Testis (tissue), 2 donors: ENCODE measurements at regions not wholly inside any gene's neighbourhood (a gene's known extent, or its start where the extent isn't known, plus 50 kb on each side); places are given as distances from the start of the nearest gene placed in this dataset.

ENCODE experiments used
- DNase-seq: peaks from one replicate; pipeline ENCODE4 v3.0.0-alpha.2; 2019
- H3K27ac ChIP-seq, 2 donors: fragments of 200-600 bp; sonication (generic); one replicate each; pipeline ENCODE4 v1.5.1; 2019
- H3K27me3 ChIP-seq: fragments of 200-600 bp; sonication (generic); one replicate; pipeline ENCODE4 v1.5.1; 2019
- H3K36me3 ChIP-seq: fragments of 200-600 bp; sonication (generic); one replicate; pipeline ENCODE4 v1.5.1; 2017; ENCODE audit warnings: low read depth; ENCODE audit errors: missing control alignments
- H3K4me1 ChIP-seq: fragments of 200-600 bp; sonication (generic); one replicate; pipeline ENCODE4 v1.5.1; 2019
- H3K4me3 ChIP-seq, 2 donors: fragments of 200-600 bp; sonication (generic); one replicate each; pipeline ENCODE4 v1.5.1; 2017 to 2019
- H3K9me3 ChIP-seq: fragments of 200-600 bp; sonication (generic); one replicate; pipeline ENCODE4 v1.5.1; 2017
- CTCF ChIP-seq, 3 experiments: fragments of 450-650 bp in 2 of 3; fragments of 200-600 bp in 1 of 3; sonication (generic) in 1 of 3; IDR thresholded peaks; one replicate each; pipeline ENCODE4 v1.5.1; 2016 to 2019; ENCODE audit warnings: antibody characterized with exemption in 3 of 3, mild to moderate bottlenecking in 2 of 3, moderate library complexity in 1 of 3
- POLR2A ChIP-seq: fragments of 450-650 bp; IDR thresholded peaks from one replicate; pipeline ENCODE4 v1.6.1; 2017; ENCODE audit warnings: antibody characterized with exemption, mild to moderate bottlenecking, moderate library complexity
- WGBS, 2 donors: methylation state at CpG; one replicate each; pipeline ENCODE4 v1.1.5; 2018; 5-methylcytosine and 5-hydroxymethylcytosine counted together
- intact Hi-C: fragments of 100-400 bp; cut with DNase I; formaldehyde crosslinking; loops from one replicate; pipeline ENCODE4 v1.15.1; 2023; ENCODE audit warnings: low total_unique reads

- Histone ChIP-seq H3K4me3 (no peak overlapping the region), H3K36me3 (no peaks in the 10 kb centered on the region), H3K27ac (no peak overlapping the region), H3K9me3 (no peaks in the 10 kb centered on the region), H3K4me1 (no peaks in the 10 kb centered on the region), H3K27me3 (no peaks in the 10 kb centered on the region)
- intact Hi-C loops = no loop called here
- TF ChIP-seq POLR2A (no peak), CTCF (IDR thresholded peaks at IDR 0.05) (no peak)
- DNase-seq = no peak
- WGBS, 2 donors = 62 to 73% methylated on average over 5 of the region's 5 CpGs
Observed at GRCh38 chr1:96370757-96371156, 350.8 kb upstream of the PTBP2 start.

- no peak for DNase-seq
- Histone ChIP-seq H3K9me3 (no peaks in the 10 kb centered on the region), H3K4me1 (no peaks in the 10 kb centered on the region), H3K4me3 (no peak overlapping the region), H3K27me3 (no peaks in the 10 kb centered on the region), H3K27ac (no peak overlapping the region), H3K36me3 (no peaks in the 10 kb centered on the region)
- intact Hi-C loops = no loop called here
- 83 to 90% methylated on average over 1 of the region's 1 CpG for WGBS, 2 donors
- TF ChIP-seq CTCF (IDR thresholded peaks at IDR 0.05) (no peak), POLR2A (no peak)
Observed at GRCh38 chr1:96372881-96373280, 348.7 kb upstream of the PTBP2 start.

- 92 to 94% methylated on average over 1 of the region's 1 CpG for WGBS, 2 donors
- DNase-seq = no peak
- Histone ChIP-seq H3K4me1 (no peaks in the 10 kb centered on the region), H3K4me3 (no peak overlapping the region), H3K27me3 (no peaks in the 10 kb centered on the region), H3K36me3 (no peaks in the 10 kb centered on the region), H3K9me3 (no peaks in the 10 kb centered on the region), H3K27ac (no peak overlapping the region)
- intact Hi-C loops = no loop called here
- TF ChIP-seq POLR2A = no peak
- TF ChIP-seq CTCF (IDR thresholded peaks at IDR 0.05) = no peak
Observed at GRCh38 chr1:96374076-96374762, 347.4 kb upstream of the PTBP2 start.

GRCh38 chr1:96376846-96377245 lies 344.7 kb upstream of the PTBP2 start:
- H3K27me3 ChIP-seq = no peaks in the 10 kb centered on the region
- intact Hi-C loops = no loop called here
- DNase-seq = no peak
- TF ChIP-seq POLR2A = no peak
- no peak for TF ChIP-seq CTCF (IDR thresholded peaks at IDR 0.05)
- H3K27ac ChIP-seq = no peak overlapping the region
- H3K36me3 ChIP-seq = no peaks in the 10 kb centered on the region
- H3K4me3 ChIP-seq = no peak overlapping the region
- WGBS, 2 donors = 76 to 90% methylated on average over 1 of the region's 1 CpG
- no peaks in the 10 kb centered on the region for H3K4me1 ChIP-seq
- H3K9me3 ChIP-seq = no peaks in the 10 kb centered on the region

- no peak for DNase-seq
- TF ChIP-seq CTCF (IDR thresholded peaks at IDR 0.05) (no peak), POLR2A (no peak)
- intact Hi-C loops = no loop called here
- no peak overlapping the region for H3K4me3 ChIP-seq
- H3K9me3 ChIP-seq = no peaks in the 10 kb centered on the region
- no peak overlapping the region for H3K27ac ChIP-seq
- H3K36me3 ChIP-seq = no peaks in the 10 kb centered on the region
- no peaks in the 10 kb centered on the region for H3K27me3 ChIP-seq
- WGBS, 2 donors = 80 to 83% methylated on average over 2 of the region's 2 CpGs
- H3K4me1 ChIP-seq = no peaks in the 10 kb centered on the region
Observed at GRCh38 chr1:96384611-96385010, 337.0 kb upstream of the PTBP2 start.
